ENCODE measurements at regions not wholly inside any gene's neighbourhood (a gene's known extent, or its start where the extent isn't known, plus 50 kb on each side); places are given as distances from the start of the nearest gene placed in this dataset.

DNA sequence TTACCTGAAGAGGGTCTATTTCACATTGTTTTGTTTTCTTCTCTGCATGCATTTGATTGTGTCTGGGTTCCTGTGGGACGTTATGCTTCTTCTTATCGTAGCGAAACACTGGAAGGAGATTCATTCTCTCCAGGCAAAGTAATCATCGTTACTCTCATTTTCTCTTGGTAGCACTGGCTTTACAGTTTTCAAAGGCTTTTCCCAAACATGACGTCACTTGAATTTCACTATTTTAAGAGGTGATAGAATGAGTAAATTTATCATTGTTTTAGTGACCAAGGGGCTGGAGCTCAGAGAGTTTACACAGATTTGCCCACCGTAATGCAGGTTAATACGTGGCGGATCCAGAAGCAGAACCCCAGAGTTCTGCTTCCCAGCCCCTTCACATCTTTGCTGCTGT lies 391.4 kb downstream of the DCDC2C start:
- Mint-ChIP-seq H3K27me3 (ENCODE audit: unreplicated experiment) (no peaks in the 10 kb centered on the region), H3K27ac (ENCODE audit: unreplicated experiment) (no peak overlapping the region), H3K36me3 (ENCODE audit: unreplicated experiment) (no peaks in the 10 kb centered on the region), H3K4me1 (ENCODE audit: low read depth, unreplicated experiment) (peaks cover 20% of the 10 kb centered on the region), H3K9me3 (ENCODE audit: unreplicated experiment) (peaks cover 3% of the 10 kb centered on the region), H3K4me3 (ENCODE audit: unreplicated experiment) (no peak overlapping the region)
- TF ChIP-seq, protein P1, sequence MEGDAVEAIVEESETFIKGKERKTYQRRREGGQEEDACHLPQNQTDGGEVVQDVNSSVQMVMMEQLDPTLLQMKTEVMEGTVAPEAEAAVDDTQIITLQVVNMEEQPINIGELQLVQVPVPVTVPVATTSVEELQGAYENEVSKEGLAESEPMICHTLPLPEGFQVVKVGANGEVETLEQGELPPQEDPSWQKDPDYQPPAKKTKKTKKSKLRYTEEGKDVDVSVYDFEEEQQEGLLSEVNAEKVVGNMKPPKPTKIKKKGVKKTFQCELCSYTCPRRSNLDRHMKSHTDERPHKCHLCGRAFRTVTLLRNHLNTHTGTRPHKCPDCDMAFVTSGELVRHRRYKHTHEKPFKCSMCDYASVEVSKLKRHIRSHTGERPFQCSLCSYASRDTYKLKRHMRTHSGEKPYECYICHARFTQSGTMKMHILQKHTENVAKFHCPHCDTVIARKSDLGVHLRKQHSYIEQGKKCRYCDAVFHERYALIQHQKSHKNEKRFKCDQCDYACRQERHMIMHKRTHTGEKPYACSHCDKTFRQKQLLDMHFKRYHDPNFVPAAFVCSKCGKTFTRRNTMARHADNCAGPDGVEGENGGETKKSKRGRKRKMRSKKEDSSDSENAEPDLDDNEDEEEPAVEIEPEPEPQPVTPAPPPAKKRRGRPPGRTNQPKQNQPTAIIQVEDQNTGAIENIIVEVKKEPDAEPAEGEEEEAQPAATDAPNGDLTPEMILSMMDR (IDR thresholded peaks at IDR 0.05; ENCODE audit: partially characterized antibody, unreplicated experiment): no peak
- no peak for DNase-seq

DNA sequence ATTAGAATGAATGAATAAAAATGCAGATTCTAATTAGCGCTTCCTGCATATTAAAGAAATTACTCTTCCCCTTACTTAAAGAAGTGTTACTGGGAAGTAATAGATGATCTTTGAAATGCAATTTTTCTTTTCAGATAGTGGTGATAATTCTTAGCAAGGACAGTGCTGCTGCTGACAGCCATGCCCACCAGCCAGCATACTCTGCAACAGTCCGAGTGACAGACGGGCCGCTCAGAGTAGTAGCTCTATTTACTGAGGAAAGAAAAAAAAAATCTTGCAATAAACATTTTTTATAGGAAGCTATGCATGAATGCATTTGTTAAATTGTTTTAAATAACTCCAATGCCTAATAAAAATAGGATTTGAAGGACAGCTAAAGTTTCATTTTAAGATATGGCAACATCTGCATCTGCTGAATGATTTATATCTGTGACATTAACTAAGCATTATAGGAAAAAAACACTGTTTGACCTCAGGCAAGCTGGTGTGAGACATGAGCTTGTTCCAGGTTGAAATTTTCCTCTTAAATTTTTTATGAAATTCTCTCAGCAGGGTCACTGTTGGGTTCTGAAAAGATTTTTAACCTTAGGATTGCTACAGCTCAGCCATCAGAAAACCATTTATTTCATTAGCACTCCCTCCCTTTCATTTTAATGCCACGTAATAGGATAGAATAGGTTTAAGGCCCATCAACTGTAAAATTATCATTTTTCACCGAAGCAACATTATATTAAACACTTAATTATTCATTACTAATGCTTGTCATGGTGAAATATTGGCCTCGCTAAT lies 393.8 kb downstream of the DCDC2C start:
- peaks cover 6% of the 10 kb centered on the region for H3K4me1 Mint-ChIP-seq (ENCODE audit: low read depth, unreplicated experiment)
- no peak for DNase-seq
- no peaks in the 10 kb centered on the region for H3K36me3 Mint-ChIP-seq (ENCODE audit: unreplicated experiment)
- TF ChIP-seq, protein P1 (IDR thresholded peaks at IDR 0.05; ENCODE audit: partially characterized antibody, unreplicated experiment): no peak
- peak overlapping the region; percentile 35 for H3K27ac Mint-ChIP-seq (ENCODE audit: unreplicated experiment)
- peaks cover 3% of the 10 kb centered on the region for H3K9me3 Mint-ChIP-seq (ENCODE audit: unreplicated experiment)
- H3K27me3 Mint-ChIP-seq (ENCODE audit: unreplicated experiment): no peaks in the 10 kb centered on the region
- H3K4me3 Mint-ChIP-seq (ENCODE audit: unreplicated experiment): no peak overlapping the region

DNA sequence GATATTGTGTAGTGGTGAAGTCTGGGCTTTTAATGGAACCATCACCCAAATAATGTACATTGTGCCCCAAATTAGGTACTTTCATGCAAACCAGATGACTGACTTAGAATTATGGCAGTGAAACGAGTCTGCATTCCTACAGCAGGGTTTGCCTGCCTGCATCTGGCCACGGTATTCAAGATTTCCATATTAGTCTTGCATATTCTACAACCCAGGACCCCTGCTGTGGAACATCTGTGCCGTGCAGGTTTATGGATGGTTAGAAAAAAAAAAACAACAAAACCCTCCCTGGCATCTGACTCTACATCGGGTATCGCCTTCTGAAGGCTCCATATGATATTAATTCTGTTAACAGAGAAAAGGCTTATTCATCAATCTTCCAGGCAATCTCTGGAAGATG lies 394.8 kb downstream of the DCDC2C start:
- no peaks in the 10 kb centered on the region for H3K36me3 Mint-ChIP-seq (ENCODE audit: unreplicated experiment)
- H3K27ac Mint-ChIP-seq (ENCODE audit: unreplicated experiment): no peak overlapping the region
- DNase-seq: no peak
- peaks cover 3% of the 10 kb centered on the region for H3K9me3 Mint-ChIP-seq (ENCODE audit: unreplicated experiment)
- H3K27me3 Mint-ChIP-seq (ENCODE audit: unreplicated experiment): no peaks in the 10 kb centered on the region
- H3K4me1 Mint-ChIP-seq (ENCODE audit: low read depth, unreplicated experiment): peaks cover 6% of the 10 kb centered on the region
- TF ChIP-seq, protein P1 (IDR thresholded peaks at IDR 0.05; ENCODE audit: partially characterized antibody, unreplicated experiment): no peak
- no peak overlapping the region for H3K4me3 Mint-ChIP-seq (ENCODE audit: unreplicated experiment)

DNA sequence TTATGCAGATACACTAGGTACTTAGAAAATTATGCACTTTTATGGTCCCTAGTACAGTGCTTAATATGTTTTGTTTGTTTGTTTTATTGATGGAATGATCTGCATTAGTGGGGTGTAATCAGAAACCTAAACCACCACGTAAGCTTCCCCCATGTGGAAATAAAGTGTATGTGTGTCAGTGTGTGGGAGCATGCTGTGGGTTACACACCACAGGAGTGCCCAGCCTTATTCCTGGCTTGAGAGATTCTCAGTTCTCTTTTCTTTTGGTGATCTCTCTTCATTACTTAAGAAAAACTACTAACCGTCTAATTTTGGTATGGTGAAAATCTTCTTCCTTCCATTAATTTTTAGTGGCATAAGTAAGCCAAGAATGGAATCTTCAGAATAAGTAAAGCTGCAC lies 398.6 kb downstream of the DCDC2C start:
- TF ChIP-seq, protein P1 (IDR thresholded peaks at IDR 0.05; ENCODE audit: partially characterized antibody, unreplicated experiment): no peak
- H3K36me3 Mint-ChIP-seq (ENCODE audit: unreplicated experiment): no peaks in the 10 kb centered on the region
- H3K9me3 Mint-ChIP-seq (ENCODE audit: unreplicated experiment): no peaks in the 10 kb centered on the region
- peaks cover 5% of the 10 kb centered on the region for H3K4me1 Mint-ChIP-seq (ENCODE audit: low read depth, unreplicated experiment)
- no peak overlapping the region for H3K27ac Mint-ChIP-seq (ENCODE audit: unreplicated experiment)
- no peaks in the 10 kb centered on the region for H3K27me3 Mint-ChIP-seq (ENCODE audit: unreplicated experiment)
- no peak for DNase-seq
- no peak overlapping the region for H3K4me3 Mint-ChIP-seq (ENCODE audit: unreplicated experiment)

DNA sequence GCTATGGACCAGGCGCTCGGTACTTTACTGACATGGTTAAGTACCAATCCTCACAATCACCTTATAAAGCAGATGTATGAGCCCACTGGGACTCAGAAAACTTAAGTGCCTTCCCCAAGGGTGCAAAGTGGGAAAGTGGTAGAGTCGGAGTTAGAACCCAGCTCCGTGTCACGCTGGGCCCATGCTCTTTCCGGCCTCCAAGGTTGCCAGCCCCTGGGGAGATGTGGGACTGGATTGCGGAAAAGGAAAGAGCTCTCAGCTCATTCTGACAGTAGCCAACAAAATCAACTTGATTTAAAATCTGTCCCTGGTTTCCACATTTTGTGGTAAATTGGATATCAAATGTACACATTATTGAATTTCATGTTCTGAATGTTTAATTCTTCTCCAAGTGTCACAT lies 403.8 kb downstream of the DCDC2C start:
- no peaks in the 10 kb centered on the region for H3K36me3 Mint-ChIP-seq (ENCODE audit: unreplicated experiment)
- no peaks in the 10 kb centered on the region for H3K9me3 Mint-ChIP-seq (ENCODE audit: unreplicated experiment)
- H3K4me1 Mint-ChIP-seq (ENCODE audit: low read depth, unreplicated experiment): no peaks in the 10 kb centered on the region
- no peak overlapping the region for H3K4me3 Mint-ChIP-seq (ENCODE audit: unreplicated experiment)
- TF ChIP-seq, protein P1 (IDR thresholded peaks at IDR 0.05; ENCODE audit: partially characterized antibody, unreplicated experiment): no peak
- no peak overlapping the region for H3K27ac Mint-ChIP-seq (ENCODE audit: unreplicated experiment)
- H3K27me3 Mint-ChIP-seq (ENCODE audit: unreplicated experiment): no peaks in the 10 kb centered on the region
- no peak for DNase-seq
